Suprapubic skin (tissue), 4 donors: ENCODE measurements at regions not wholly inside any gene's neighbourhood (a gene's known extent, or its start where the extent isn't known, plus 50 kb on each side); places are given as distances from the start of the nearest gene placed in this dataset.

Source experiments
- DNase-seq, 2 donors: peaks; one replicate each; pipeline ENCODE4 v3.0.0-alpha.2; 2019; ENCODE audit warnings: low spot score in 2 of 2
- H3K27ac ChIP-seq: fragments of 200-600 bp; sonication (generic); one replicate; pipeline ENCODE4 v1.5.1; 2019
- H3K27me3 ChIP-seq: fragments of 200-600 bp; sonication (generic); one replicate; pipeline ENCODE4 v1.5.1; 2019
- H3K36me3 ChIP-seq: fragments of 200-600 bp; sonication (generic); one replicate; pipeline ENCODE4 v1.5.1; 2019
- H3K4me1 ChIP-seq: fragments of 200-600 bp; sonication (generic); one replicate; pipeline ENCODE4 v1.5.1; 2019
- H3K4me3 ChIP-seq: fragments of 200-600 bp; sonication (generic); one replicate; pipeline ENCODE4 v1.5.1; 2019; ENCODE audit warnings: mild to moderate bottlenecking
- H3K9me3 ChIP-seq: fragments of 200-600 bp; sonication (generic); one replicate; pipeline ENCODE4 v1.5.1; 2019
- CTCF ChIP-seq, 2 donors: fragments of 200-600 bp in 1 of 2; fragments of 450-650 bp in 1 of 2; sonication (generic) in 1 of 2; IDR thresholded peaks; one replicate each; pipeline ENCODE4 v1.5.1; 2016 to 2019; ENCODE audit warnings: antibody characterized with exemption in 2 of 2, mild to moderate bottlenecking in 1 of 2, moderate library complexity in 1 of 2
- EP300 ChIP-seq: sonication (generic); formaldehyde crosslinking; IDR thresholded peaks from one replicate; pipeline ENCODE4 v1.6.1; 2017; ENCODE audit warnings: antibody characterized with exemption
- POLR2A ChIP-seq, 2 donors: fragments of 450-650 bp; IDR thresholded peaks; one replicate each; pipeline ENCODE4 v1.6.1; 2017; ENCODE audit warnings: antibody characterized with exemption in 2 of 2, mild to moderate bottlenecking in 2 of 2, moderate library complexity in 2 of 2
- POLR2AphosphoS5 ChIP-seq, 3 donors: sonication (generic); formaldehyde crosslinking; IDR thresholded peaks; one replicate each; pipeline ENCODE4 v1.6.1; 2017; ENCODE audit warnings: antibody characterized with exemption in 3 of 3
- WGBS: methylation state at CpG from one replicate; pipeline ENCODE4 v1.1.5; 2018; 5-methylcytosine and 5-hydroxymethylcytosine counted together

GRCh38 chr3:21892104-21892503, 141.1 kb upstream of the ZNF385D start:
- 90% methylated on average over 2 of the region's 2 CpGs for WGBS

GRCh38 chr3:21893242-21893641, 142.2 kb upstream of the ZNF385D start:
- no peak overlapping the region for H3K27ac ChIP-seq
- no peaks in the 10 kb centered on the region for H3K27me3 ChIP-seq
- no peaks in the 10 kb centered on the region for H3K9me3 ChIP-seq
- DNase-seq = no peak
- H3K4me3 ChIP-seq = no peak overlapping the region
- H3K4me1 ChIP-seq = no peaks in the 10 kb centered on the region
- TF ChIP-seq POLR2A (IDR thresholded peaks at IDR 0.05) = no peak
- TF ChIP-seq POLR2AphosphoS5 (IDR thresholded peaks at IDR 0.05) = no peak
- no peak for TF ChIP-seq EP300
- TF ChIP-seq CTCF (IDR thresholded peaks at IDR 0.05) = no peak
- H3K36me3 ChIP-seq = no peaks in the 10 kb centered on the region
- 61% methylated on average over 3 of the region's 3 CpGs for WGBS

More at GRCh38 chr3:21892104-21892503, 141.1 kb upstream of the ZNF385D start:
- Histone ChIP-seq H3K9me3 (no peaks in the 10 kb centered on the region), H3K27me3 (no peaks in the 10 kb centered on the region), H3K4me1 (no peaks in the 10 kb centered on the region), H3K27ac (no peak overlapping the region), H3K4me3 (no peak overlapping the region), H3K36me3 (no peaks in the 10 kb centered on the region)
- TF ChIP-seq POLR2A (IDR thresholded peaks at IDR 0.05) = no peak
- TF ChIP-seq CTCF (IDR thresholded peaks at IDR 0.05) = no peak
- TF ChIP-seq EP300 = no peak
- no peak for TF ChIP-seq POLR2AphosphoS5 (IDR thresholded peaks at IDR 0.05)
- no peak for DNase-seq

GRCh38 chr3:21894459-21895340, 143.7 kb upstream of the ZNF385D start:
- Histone ChIP-seq H3K27ac (no peak overlapping the region), H3K27me3 (no peaks in the 10 kb centered on the region), H3K36me3 (no peaks in the 10 kb centered on the region), H3K4me1 (no peaks in the 10 kb centered on the region), H3K9me3 (no peaks in the 10 kb centered on the region), H3K4me3 (no peak overlapping the region)
- 72% methylated on average over 3 of the region's 3 CpGs for WGBS
- no peak for DNase-seq
- TF ChIP-seq POLR2A (IDR thresholded peaks at IDR 0.05) (no peak), POLR2AphosphoS5 (IDR thresholded peaks at IDR 0.05) (no peak), EP300 (no peak), CTCF (IDR thresholded peaks at IDR 0.05) (no peak)

- Histone ChIP-seq H3K27ac (no peak overlapping the region), H3K4me3 (no peak overlapping the region), H3K4me1 (no peaks in the 10 kb centered on the region), H3K36me3 (no peaks in the 10 kb centered on the region), H3K27me3 (no peaks in the 10 kb centered on the region), H3K9me3 (no peaks in the 10 kb centered on the region)
- DNase-seq = no peak
- no peak for TF ChIP-seq POLR2AphosphoS5 (IDR thresholded peaks at IDR 0.05)
- TF ChIP-seq EP300 = no peak
- TF ChIP-seq CTCF (IDR thresholded peaks at IDR 0.05) = no peak
- no peak for TF ChIP-seq POLR2A (IDR thresholded peaks at IDR 0.05)
Observed at GRCh38 chr3:21898316-21898715, 147.3 kb upstream of the ZNF385D start.

GRCh38 chr3:21901484-21901883, 150.5 kb upstream of the ZNF385D start:
- no peak overlapping the region for H3K27ac ChIP-seq
- H3K4me1 ChIP-seq = no peaks in the 10 kb centered on the region
- 51% methylated on average over 4 of the region's 4 CpGs for WGBS
- H3K4me3 ChIP-seq = no peak overlapping the region
- no peak for DNase-seq
- H3K9me3 ChIP-seq = no peaks in the 10 kb centered on the region
- TF ChIP-seq POLR2A (IDR thresholded peaks at IDR 0.05) = no peak
- TF ChIP-seq CTCF (IDR thresholded peaks at IDR 0.05) = no peak
- no peak for TF ChIP-seq EP300
- no peak for TF ChIP-seq POLR2AphosphoS5 (IDR thresholded peaks at IDR 0.05)
- no peaks in the 10 kb centered on the region for H3K36me3 ChIP-seq
- no peaks in the 10 kb centered on the region for H3K27me3 ChIP-seq
